ENCODE measurements at regions not wholly inside any gene's neighbourhood (a gene's known extent, or its start where the extent isn't known, plus 50 kb on each side); places are given as distances from the start of the nearest gene placed in this dataset.

DNA sequence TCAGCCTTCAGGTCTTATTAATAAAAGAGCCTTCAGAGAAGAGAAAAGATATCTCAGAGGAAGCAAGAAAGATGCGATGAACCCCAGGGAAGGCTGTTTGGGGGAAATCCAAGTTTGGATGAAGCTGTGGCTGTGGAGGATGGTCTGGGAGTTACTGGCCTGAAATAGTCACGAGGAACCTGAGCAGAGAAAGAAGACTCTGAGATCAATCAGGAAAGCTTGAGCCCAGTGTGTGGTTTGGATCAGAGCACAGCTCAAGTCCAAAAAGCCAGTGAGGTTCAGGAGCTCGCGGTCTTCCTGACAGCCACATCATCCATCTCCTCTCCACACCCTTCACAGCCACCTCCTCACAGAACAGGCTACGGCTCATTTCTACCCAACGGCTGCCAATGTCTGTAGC lies 87.4 kb upstream of the SERPINE2 start:
- H3K4me1 Mint-ChIP-seq (ENCODE audit: low read depth, unreplicated experiment) = peaks cover 15% of the 10 kb centered on the region
- peaks cover 8% of the 10 kb centered on the region for H3K9me3 Mint-ChIP-seq (ENCODE audit: unreplicated experiment)
- H3K27ac ChIP-seq (ENCODE audit: low read depth, low read length) = no peak overlapping the region
- H3K4me1 ChIP-seq (ENCODE audit: insufficient read depth, low read length) = no peaks in the 10 kb centered on the region
- H3K4me3 ChIP-seq (ENCODE audit: insufficient read depth, low read depth, low read length) = no peak overlapping the region
- H3K9me3 ChIP-seq (ENCODE audit: insufficient read depth, low read depth, low read length) = no peaks in the 10 kb centered on the region
- H4K20me1 ChIP-seq (ENCODE audit: insufficient read depth, low read length) = no peaks in the 10 kb centered on the region
- no peaks in the 10 kb centered on the region for H3K79me2 ChIP-seq (ENCODE audit: insufficient read depth, low read length)
- H3K27me3 Mint-ChIP-seq (ENCODE audit: low read depth, unreplicated experiment) = no peaks in the 10 kb centered on the region
- no peaks in the 10 kb centered on the region for H3K36me3 ChIP-seq (ENCODE audit: insufficient read depth, low read length)
- DNase-seq (ENCODE audit: low read depth) = peak; percentile 90
- H3K36me3 Mint-ChIP-seq (ENCODE audit: low read depth, unreplicated experiment) = no peaks in the 10 kb centered on the region
- TF ChIP-seq EZH2 (IDR thresholded peaks at IDR 0.05; ENCODE audit: insufficient read depth, low read length) = no peak
- TF ChIP-seq, protein P1, sequence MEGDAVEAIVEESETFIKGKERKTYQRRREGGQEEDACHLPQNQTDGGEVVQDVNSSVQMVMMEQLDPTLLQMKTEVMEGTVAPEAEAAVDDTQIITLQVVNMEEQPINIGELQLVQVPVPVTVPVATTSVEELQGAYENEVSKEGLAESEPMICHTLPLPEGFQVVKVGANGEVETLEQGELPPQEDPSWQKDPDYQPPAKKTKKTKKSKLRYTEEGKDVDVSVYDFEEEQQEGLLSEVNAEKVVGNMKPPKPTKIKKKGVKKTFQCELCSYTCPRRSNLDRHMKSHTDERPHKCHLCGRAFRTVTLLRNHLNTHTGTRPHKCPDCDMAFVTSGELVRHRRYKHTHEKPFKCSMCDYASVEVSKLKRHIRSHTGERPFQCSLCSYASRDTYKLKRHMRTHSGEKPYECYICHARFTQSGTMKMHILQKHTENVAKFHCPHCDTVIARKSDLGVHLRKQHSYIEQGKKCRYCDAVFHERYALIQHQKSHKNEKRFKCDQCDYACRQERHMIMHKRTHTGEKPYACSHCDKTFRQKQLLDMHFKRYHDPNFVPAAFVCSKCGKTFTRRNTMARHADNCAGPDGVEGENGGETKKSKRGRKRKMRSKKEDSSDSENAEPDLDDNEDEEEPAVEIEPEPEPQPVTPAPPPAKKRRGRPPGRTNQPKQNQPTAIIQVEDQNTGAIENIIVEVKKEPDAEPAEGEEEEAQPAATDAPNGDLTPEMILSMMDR (IDR thresholded peaks at IDR 0.05; ENCODE audit: insufficient read depth, low read depth, low read length) = no peak
- no peak overlapping the region for H3K9ac ChIP-seq (ENCODE audit: low read length)
- H3K4me2 ChIP-seq (ENCODE audit: low read length) = no peak overlapping the region
- no peak for FAIRE-seq
- no peak overlapping the region for H2AFZ ChIP-seq (ENCODE audit: low read depth, low read length)
- H3K4me3 Mint-ChIP-seq (ENCODE audit: unreplicated experiment) = no peak overlapping the region
- no peaks in the 10 kb centered on the region for H3K27me3 ChIP-seq (ENCODE audit: insufficient read depth, low read length)
- H3K27ac Mint-ChIP-seq (ENCODE audit: unreplicated experiment) = no peak overlapping the region

DNA sequence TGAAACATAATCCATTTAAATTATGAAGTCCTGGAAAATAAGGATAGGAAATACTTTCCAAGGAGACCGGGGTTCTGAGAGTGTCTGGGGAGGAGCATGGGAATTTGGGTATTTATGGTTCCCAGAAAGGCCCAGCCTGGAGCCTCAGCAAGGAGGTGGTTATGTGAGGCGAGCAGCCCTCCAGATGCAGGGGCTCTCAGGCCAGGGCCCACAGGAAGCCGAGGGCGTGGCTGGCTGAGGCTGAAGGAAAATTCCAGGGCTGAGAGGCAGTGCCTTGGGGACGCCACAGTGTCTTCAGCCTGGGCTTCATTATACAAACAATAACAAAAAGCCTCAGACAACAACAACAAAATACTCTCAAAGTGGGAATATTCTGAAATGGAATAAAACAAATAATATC lies 86.9 kb upstream of the SERPINE2 start:
- Histone ChIP-seq H3K36me3 (ENCODE audit: insufficient read depth, low read length) (no peaks in the 10 kb centered on the region), H3K4me3 (ENCODE audit: insufficient read depth, low read depth, low read length) (no peak overlapping the region), H3K27me3 (ENCODE audit: insufficient read depth, low read length) (no peaks in the 10 kb centered on the region), H2AFZ (ENCODE audit: low read depth, low read length) (no peak overlapping the region), H3K9ac (ENCODE audit: low read length) (no peak overlapping the region), H3K9me3 (ENCODE audit: insufficient read depth, low read depth, low read length) (no peaks in the 10 kb centered on the region), H3K4me2 (ENCODE audit: low read length) (no peak overlapping the region), H3K4me1 (ENCODE audit: insufficient read depth, low read length) (no peaks in the 10 kb centered on the region), H3K79me2 (ENCODE audit: insufficient read depth, low read length) (no peaks in the 10 kb centered on the region), H4K20me1 (ENCODE audit: insufficient read depth, low read length) (no peaks in the 10 kb centered on the region), H3K27ac (ENCODE audit: low read depth, low read length) (no peak overlapping the region)
- no peaks in the 10 kb centered on the region for H3K27me3 Mint-ChIP-seq (ENCODE audit: low read depth, unreplicated experiment)
- H3K36me3 Mint-ChIP-seq (ENCODE audit: low read depth, unreplicated experiment) = no peaks in the 10 kb centered on the region
- no peak overlapping the region for H3K27ac Mint-ChIP-seq (ENCODE audit: unreplicated experiment)
- no peak overlapping the region for H3K4me3 Mint-ChIP-seq (ENCODE audit: unreplicated experiment)
- peaks cover 8% of the 10 kb centered on the region for H3K9me3 Mint-ChIP-seq (ENCODE audit: unreplicated experiment)
- FAIRE-seq (no peak), DNase-seq (ENCODE audit: low read depth) (no peak)
- H3K4me1 Mint-ChIP-seq (ENCODE audit: low read depth, unreplicated experiment) = peaks cover 15% of the 10 kb centered on the region
- TF ChIP-seq EZH2 (IDR thresholded peaks at IDR 0.05; ENCODE audit: insufficient read depth, low read length) = no peak
- TF ChIP-seq, protein P1 (IDR thresholded peaks at IDR 0.05; ENCODE audit: insufficient read depth, low read depth, low read length) = no peak

DNA sequence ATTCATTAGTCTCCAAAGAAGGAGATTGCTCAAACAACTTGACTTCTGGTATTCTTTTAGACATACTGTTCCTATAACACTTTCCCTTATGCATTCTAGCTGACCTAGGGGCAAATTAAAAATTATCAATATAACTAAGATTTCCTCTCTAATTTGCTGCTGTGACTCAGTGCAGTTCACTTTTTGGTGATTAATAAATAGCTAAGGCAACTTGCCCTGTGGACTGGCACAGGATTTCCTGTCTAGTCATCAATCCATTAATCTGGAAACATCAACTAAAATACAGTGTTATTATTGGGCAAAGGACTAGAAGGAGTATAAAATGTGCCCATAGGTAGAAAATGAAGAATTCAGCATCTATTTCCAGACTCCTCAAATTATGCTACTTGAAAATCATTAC lies 83.5 kb upstream of the SERPINE2 start:
- Mint-ChIP-seq H3K9me3 (ENCODE audit: unreplicated experiment) (peaks cover 16% of the 10 kb centered on the region), H3K36me3 (ENCODE audit: low read depth, unreplicated experiment) (no peaks in the 10 kb centered on the region), H3K4me3 (ENCODE audit: unreplicated experiment) (no peak overlapping the region), H3K27ac (ENCODE audit: unreplicated experiment) (no peak overlapping the region), H3K27me3 (ENCODE audit: low read depth, unreplicated experiment) (no peaks in the 10 kb centered on the region), H3K4me1 (ENCODE audit: low read depth, unreplicated experiment) (peaks cover 8% of the 10 kb centered on the region)
- no peak for TF ChIP-seq EZH2 (IDR thresholded peaks at IDR 0.05; ENCODE audit: insufficient read depth, low read length)
- TF ChIP-seq, protein P1 (IDR thresholded peaks at IDR 0.05; ENCODE audit: insufficient read depth, low read depth, low read length) = no peak
- H2AFZ ChIP-seq (ENCODE audit: low read depth, low read length) = no peak overlapping the region
- H3K4me2 ChIP-seq (ENCODE audit: low read length) = no peak overlapping the region
- no peaks in the 10 kb centered on the region for H3K36me3 ChIP-seq (ENCODE audit: insufficient read depth, low read length)
- FAIRE-seq = no peak
- no peak overlapping the region for H3K9ac ChIP-seq (ENCODE audit: low read length)
- DNase-seq (ENCODE audit: low read depth) = no peak
- no peaks in the 10 kb centered on the region for H3K79me2 ChIP-seq (ENCODE audit: insufficient read depth, low read length)
- H3K27ac ChIP-seq (ENCODE audit: low read depth, low read length) = no peak overlapping the region
- H4K20me1 ChIP-seq (ENCODE audit: insufficient read depth, low read length) = no peaks in the 10 kb centered on the region
- H3K27me3 ChIP-seq (ENCODE audit: insufficient read depth, low read length) = no peaks in the 10 kb centered on the region
- no peak overlapping the region for H3K4me3 ChIP-seq (ENCODE audit: insufficient read depth, low read depth, low read length)
- no peaks in the 10 kb centered on the region for H3K4me1 ChIP-seq (ENCODE audit: insufficient read depth, low read length)
- H3K9me3 ChIP-seq (ENCODE audit: insufficient read depth, low read depth, low read length) = no peaks in the 10 kb centered on the region

Data from astrocyte (in vitro differentiated cells and primary cell).